ELR (cell line): ENCODE measurements at regions not wholly inside any gene's neighbourhood (a gene's known extent, or its start where the extent isn't known, plus 50 kb on each side); places are given as distances from the start of the nearest gene placed in this dataset.

Experiments used
- DNase-seq: peaks from one replicate; pipeline ENCODE4 v3.0.0-alpha.2; 2015; ENCODE audit warnings: low read depth

DNA sequence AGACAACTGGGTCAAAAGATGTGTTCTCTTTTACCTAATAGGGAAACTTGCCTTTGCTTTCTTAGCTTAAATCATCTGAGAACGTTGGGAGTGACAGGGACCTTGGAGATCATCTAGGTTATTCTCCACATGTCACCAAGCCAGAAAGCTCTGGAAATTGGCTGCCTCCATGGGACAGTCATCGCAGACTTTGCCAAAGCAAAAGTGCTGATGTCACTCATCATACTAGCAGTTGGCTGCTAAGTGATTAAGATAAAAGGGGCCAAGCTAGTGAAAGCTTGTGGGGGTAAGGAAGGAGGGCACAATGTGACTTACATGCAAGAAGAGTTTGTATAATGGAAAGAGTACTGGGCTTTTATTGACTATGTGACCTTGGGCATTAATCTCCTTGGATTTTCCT is 198.0 kb upstream of the PFN2 start:
- DNase-seq = peak; percentile 10

DNA sequence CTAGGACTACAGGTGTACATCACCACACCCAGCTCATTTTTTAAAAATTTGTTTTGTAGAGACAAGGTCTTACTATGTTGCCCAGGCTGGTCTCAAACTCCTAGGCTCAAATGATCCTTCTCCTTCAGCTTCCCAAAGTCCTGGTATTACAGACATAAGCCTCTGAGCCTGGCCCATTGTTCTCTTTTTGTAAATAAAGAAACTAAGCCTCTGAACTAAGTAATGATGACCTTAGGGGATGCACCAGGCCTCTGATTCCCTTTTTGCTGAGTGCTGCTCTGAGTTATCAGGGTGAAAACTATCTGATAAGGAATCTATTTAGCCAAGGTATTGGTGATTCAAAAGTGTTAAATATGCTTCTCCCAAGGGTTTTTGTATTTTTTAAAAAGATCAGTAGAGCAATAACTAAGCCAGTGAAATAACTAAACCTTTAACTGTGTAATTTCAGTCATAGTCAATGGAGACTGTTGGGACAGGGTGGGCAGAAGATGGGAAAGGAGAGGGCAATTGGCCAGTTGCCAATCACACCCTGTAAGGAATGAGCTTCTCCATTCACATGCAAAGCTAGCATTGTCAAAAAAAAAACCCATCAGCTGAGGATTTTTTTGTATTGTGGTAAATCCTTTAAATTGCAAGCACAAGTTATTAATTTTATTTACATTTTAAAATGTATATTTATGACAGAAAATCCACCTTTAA is 194.8 kb upstream of the PFN2 start:
- no peak for DNase-seq

DNA sequence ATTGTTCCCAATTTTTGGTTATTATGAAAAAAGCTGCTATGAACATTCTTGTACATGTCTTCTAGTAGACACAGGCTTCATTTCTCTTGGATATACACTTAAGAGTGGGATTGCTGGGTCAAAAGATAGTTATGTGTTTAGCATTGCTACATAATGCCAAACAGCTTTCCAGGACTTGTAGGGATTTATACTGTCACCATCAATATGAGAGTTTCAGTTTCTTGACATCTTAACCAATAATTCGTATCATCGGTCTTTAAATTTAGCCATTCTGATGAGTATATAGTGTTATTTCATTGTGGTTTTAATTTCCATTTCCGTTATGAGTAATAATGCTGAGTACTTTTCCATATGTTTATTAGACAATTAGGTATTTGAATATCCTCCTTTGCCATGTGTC is 190.3 kb upstream of the PFN2 start:
- peak; percentile 21 for DNase-seq

DNA sequence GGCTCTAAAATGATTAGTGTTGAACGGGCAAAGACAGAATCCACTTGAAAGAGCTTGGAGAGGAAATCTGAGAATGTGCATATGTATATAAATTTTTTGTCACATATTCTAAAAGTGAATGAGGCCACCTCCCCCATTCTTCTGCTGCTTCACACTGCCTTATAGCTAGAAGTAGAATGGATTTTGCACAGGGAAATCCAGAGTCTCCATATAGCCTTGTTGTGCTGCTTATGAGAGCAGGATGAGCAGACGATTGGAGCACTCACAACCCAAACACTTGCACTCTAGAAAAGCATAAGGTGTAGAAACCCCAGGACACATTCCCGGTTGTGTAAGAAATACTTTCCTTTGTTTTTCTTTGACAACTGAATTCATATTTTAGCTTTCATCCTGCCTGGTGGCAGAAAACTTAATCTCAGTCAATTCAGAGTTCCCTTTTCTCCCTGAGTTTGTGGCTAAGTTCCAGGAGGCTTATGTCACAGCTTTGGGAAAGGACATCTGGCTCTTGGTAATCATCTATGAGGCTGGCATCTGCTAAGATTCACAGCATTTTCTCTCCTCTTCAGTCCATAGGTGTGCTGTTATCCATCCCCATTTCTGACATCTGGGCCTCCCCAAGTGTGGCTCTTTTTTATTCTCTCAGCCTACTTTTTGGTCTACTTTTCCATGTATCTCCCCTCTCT is 188.4 kb upstream of the PFN2 start:
- DNase-seq = peak; percentile 18

DNA sequence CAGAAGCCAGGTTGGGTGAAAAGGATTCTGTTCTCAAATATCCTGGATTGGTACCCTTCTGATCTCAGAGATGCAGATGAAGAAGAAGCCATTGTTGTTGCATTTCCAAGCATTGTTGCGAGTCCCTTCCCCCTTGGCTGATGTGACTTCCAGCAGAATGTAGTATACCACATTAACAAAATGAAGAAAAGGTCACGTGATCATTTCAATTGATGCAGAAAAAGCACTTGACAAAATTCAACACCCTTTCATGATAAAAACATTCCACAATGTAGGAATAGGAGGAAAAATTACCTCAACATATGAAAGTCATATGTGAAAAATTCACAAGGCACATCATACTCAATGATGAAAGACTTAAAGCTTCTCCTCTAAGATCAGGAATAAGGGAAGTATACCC is 181.9 kb upstream of the PFN2 start:
- DNase-seq = no peak

DNA sequence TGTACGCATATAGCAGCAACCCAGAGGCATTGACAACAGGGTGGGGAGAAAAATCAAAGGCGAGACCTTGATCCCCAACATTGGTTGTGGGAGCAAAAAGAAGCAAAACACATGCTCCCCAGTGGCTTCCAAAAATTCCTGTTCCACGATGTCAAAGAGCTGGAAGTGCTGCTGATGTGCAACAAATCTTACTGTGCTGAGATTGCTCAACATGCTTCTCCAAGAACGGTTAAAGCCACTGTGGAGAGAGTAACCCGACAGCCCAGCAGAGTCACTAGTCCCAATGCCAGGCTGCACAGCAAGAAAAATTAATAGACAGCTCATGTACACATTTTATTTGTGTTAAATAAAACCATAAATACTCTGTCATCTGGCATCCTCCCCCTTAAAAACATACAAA is 179.9 kb upstream of the PFN2 start:
- peak; percentile 5 for DNase-seq

DNA sequence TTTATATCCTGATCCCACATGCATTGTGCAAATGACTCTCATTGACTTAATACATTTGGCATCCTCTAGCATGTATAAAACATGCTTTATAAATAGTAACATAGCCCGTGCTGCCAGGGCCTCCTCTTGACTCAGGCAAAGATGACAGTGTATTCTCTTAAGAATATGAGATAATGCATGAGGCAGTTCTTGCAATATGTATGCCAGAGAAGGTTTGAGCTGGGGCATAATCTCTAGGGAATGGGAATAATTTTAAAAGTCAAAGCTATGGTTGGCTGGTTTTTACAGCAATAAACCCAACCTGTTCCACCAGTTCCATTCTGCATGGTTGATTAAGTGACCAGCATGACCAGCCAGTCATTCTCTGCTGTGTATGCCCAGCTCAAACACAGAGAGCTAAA is 179.0 kb upstream of the PFN2 start:
- peak; percentile 72 for DNase-seq

DNA sequence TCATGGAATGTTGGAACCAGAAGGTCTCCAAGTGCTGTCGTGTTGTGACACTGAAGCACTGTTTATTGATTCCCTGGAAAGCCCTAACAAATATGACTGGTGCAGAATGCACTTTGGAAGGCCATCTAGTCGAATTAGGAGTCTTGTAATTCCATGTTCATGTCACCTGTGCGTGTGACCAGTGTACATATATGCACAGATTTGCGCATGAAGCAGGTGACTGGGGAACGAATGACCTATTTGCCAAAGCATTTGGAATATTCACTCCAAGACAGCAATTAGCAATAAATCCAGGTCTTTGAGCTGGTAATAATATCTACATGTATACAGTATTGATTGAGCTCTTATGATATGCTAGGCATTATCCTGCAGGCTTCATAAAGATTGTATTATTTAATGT is 177.5 kb upstream of the PFN2 start:
- DNase-seq = no peak

DNA sequence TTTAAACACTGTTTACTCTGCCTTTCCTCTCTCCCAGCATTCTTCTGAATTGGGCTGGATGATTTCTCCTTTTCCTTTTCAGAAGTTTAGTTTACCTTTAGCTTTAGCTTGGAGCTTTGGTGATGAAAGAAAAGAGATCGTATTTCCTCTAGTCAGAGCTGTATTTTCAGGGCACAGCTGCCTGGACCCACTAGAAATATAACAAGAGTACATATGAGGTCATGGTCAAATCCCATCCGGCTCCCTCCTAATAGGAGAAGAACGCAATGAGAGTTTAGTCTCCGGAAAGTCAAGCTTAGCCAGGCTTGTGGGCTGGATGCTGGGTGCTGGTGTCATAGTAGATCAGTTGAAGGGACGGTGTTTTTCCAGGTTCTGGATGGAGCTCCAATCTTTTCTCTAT is 177.1 kb upstream of the PFN2 start:
- DNase-seq = peak; percentile 87

DNA sequence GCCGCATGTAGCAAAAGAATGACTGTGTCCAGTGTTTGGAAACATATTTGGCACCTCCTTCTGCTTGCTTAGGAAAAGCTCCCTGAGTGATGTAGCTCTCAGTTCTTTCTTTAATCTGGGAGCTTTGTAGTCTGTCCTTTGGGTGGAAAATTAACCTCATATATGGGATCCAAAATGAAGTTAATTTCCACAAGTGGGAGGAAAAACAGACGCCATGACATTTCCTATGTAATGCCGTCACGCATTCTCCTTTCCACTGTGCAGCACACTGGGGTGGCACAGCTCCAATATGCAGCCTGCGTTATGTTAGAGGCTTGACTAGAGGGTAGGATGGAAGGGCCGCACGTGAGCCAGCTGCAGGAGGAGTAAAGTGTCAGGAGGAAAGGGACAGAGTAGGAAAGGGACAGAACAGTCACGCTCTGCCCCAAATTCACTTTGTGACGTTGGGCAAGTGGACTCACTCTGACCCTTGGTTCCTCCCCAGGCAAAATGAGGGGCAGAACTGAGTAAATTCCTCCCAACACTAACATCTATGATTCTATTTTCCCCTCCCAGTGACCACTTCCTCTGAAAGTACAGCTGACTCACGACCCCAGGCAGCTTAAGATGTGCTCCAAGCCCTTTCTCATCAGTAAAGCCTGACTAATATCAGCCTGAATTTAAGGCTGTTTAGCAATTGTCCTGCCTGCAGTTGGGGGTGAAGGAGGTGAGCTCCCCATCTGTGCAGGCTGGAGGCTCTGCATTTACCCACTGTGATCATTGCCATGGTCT is 176.5 kb upstream of the PFN2 start:
- peak; percentile 99 for DNase-seq

DNA sequence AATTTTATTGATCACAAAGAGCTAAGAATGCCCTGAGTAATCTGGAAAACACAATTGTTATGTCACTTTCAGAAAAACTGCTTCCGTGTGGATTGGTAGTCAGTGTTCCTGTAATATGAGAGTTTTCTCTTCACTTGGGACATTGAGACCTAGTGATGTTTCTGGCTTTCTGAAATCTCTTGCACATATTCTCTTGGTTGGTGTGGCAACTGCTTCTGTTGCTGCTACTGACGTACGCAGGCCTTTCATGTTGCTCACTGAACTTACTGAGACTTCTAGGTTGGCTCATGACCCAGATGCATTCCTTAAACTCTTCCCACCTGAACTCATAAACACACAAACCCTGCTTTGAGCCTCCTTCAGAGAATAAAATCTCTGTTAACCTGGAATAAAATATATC is 175.0 kb upstream of the PFN2 start:
- no peak for DNase-seq

DNA sequence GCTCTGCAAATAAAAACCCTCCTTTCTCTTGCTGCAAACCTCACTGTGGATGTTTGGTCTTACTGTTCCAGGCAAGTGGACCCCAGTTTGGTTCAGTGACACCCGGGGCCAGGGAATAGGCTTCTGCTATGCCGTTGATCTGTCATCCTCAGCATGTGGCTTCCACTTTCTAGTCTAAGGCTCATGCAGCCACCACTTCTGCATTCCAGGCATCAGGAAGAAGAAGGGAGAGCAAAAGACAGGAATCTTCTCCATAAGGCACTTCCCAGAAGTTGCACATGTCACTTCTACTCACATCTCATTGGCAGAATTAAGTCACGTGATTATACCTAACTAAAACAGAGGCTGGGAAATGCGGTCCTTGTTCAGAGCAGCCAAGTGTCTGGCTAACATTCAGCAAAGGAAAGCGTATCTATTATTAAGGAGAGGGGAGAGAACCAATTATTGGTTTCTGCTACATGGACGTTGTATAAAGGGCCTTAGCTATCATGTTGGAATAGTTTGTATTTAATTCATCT is 173.6 kb upstream of the PFN2 start:
- DNase-seq = no peak

DNA sequence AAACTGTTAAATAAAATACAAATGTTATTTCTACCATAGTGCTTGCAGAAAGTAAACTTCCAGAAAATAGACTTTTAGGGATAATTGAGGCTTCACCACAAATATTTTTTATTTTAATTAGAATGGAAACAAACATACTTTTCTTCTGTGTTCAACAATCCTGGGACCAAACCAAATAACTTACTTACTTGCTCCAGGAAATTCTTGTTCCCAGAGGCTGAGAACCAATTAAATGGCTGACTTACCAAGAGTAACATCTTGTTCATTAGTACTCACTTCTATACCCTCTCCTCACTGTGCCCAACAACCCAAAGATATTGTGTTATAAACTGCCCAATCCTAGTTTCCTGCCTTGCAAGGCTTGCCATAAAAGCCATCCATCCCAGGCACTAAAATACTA is 172.2 kb upstream of the PFN2 start:
- no peak for DNase-seq

DNA sequence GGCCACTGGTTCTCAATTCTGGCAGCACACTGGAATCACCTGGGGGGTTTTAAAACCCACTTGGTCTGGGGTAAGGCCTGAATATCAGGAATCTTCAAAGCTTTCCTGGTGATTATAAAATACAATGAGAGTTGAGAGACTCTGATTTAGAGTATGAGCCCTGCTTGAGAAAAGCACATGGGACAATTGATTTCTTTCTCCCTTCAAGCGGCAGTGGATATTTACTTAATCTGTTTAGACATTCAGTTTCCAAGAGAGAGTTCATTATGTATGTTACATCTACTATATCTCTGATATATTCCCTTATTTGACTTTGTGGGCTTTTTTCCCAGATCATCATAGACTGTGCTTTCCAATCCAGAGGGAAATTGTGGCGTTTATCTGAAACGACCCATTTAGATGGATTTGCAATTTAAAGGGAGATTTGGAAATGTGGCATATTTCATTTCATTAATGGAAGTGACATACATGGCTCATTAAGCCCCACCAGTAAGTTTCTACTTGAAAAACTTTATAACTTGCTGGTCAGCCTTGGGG is 171.2 kb upstream of the PFN2 start:
- DNase-seq = no peak

DNA sequence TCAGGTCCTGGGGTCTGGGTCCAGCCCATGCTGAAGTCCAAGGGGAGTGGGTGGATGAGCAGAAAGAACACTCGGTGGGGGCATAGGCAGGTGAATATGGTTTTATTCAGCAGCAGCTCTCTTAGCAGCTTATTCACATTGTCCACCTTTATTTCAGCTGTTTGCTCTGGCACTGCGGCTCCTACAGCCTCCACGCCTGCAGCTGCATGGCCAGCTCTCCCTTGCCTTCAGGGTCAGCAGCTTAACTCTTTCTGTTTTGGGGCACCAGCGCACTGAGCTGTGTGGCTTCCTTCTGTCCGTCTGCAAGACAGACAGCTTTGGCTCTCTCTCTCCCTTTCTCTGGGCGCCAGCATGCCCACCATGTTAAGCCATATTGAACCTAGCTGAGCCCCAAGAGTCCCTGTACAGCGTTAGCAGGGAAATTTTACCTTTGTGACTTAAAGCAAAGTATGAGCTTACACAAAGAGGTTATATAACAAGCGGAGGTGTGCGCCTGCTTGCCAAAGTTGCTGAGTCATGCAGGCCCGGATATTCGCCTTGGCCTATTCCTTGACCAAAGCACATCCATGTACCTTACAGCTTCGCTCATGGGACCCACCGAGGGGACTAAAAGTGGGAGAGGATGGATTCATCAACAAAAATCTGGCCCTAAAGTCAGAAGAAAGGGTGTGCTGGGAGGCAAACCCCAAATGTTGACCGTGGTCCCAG is 170.1 kb upstream of the PFN2 start:
- DNase-seq = no peak

DNA sequence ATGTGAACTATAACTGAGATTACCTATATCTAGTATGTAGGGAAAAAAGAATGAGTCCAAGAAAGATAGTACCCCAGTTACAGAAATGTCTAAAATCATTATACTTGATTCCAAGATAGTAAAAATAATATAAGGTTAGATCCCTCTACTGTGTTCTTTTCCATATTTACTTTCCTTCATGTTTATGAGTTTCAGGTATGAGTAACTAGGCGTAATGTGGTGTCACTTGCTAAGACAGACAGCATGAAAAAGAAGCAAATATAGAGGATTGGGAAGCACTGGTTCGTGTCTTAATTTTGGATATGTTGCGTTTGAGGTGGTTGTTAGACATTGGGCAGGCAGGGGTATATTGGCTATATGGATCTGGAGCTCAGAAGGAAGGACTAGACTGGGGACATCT is 168.1 kb upstream of the PFN2 start:
- DNase-seq = no peak

DNA sequence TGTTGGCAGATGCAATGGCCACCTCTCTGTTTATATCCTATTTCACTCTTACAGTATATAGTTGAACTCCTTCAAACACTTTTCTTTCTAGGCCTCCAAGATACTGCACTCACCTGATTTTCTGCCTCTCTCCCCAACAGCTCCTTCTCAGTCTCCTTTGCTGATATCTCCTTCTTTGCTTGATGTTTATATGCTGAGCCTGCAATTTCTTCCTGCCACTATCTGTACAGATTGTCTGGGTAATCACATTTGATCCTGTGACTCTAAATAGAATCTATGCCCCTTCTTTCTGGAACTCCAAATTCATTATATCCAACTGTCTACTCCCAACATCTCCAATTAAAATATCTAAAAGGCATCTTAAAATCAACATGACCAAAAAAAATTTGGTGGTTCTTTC is 165.5 kb upstream of the PFN2 start:
- DNase-seq = no peak

DNA sequence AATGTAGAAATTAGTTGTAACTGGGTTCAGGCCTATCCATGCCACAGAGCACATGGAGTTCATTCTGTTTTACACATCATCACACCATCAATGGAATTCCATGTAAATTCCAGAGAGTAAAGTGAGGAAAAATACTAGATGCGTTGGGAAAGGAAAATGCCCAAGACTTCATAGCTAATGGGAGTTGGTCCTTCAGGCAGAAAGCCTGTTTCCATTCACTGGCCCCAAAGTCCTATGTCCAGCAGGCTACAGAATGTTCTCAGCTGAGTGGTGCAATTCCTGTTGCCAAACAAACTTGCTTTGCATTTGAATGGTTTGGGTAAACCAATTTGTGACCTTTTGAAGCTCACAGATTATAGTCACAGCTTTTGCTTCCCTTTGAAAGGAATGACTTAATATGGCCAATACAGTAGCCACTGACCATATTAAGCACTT is 164.6 kb upstream of the PFN2 start:
- no peak for DNase-seq

DNA sequence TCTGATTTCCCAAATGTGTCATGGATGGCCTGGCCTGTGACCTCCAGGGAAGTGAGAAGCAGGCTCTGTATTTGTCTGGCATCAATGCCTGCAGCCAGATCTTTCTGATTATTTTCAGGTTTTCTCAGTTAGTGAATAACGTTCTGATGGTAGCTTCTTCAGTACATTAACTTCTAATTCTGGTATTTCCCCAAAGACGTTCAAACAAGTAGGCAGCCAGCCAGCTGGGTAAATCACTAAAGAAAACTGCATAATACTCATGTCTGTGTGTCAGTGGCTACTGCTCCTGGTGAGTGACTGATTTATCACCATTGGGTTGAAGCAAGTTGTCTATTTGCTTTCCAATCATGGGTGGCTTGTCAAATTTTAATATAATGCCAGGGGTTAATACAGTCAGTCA is 162.6 kb upstream of the PFN2 start:
- no peak for DNase-seq

DNA sequence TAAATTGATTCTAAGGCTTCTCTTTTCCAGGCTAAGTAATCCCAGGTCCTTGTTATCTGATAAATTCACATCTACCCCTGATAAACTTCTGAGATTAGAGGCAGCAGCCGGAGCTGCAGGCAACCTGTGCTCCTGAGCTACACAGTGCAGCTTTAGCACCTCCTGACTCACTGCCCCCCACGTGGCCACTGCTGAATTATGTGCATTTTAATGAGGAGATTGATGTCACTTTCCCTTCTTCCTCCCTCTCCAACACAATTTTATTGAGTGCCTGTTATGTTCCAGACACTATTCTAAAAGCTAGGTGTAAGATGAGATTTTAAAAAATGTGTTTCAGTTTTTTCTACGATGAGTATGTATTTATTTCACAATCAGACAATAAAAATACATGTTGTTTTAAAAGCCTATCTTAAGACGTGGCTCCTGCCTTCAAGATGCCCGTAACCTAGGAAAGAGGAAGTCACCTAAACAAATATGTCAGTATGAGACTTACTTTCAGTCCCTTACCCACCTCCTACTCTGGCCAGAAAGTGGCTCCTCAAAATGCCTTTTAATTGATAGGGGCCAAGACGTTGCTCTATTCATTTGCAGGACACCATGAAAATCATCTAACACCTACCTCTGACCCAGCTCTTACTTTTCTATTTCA is 161.5 kb upstream of the PFN2 start:
- peak; percentile 53 for DNase-seq

DNA sequence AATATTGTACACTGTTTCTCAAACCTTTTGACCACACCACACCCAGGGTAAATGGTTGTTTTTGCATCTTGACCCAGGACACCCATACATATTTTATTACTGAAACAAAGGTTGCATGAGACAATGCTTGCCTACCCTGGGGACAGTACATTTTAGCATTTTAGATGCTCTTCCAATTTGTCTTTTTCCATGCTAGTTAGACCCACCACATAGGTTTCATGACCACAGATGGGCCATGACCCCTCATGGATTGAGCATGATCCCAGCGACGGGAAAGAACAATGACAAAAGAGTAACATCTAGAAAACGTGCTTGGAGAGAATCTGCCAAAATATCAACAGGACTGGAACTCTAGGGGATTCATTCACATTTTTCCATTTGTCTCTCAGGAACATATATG is 161.0 kb upstream of the PFN2 start:
- no peak for DNase-seq
